Panc1 (cell line): ENCODE measurements at regions not wholly inside any gene's neighbourhood (a gene's known extent, or its start where the extent isn't known, plus 50 kb on each side); places are given as distances from the start of the nearest gene placed in this dataset.
"Not testable (repeated sequence)": the region's sequence is repeated elsewhere in the genome, so short reads cannot be mapped to it uniquely, and the experiment has no call there.

Experiments used
- ATAC-seq: fragments of 200-7000 bp; cut with Tn5 transposase; 2 replicates; pipeline ENCODE4 v1.9.1; 2020; ENCODE audit warnings: mild to moderate bottlenecking, moderate library complexity
- BruUV-seq: library from RNA; stranded (reverse); fragments of 400-500 nt; replicated peaks from 2 replicates; lab custom pipeline; 2021; lab: Mats Ljungman, UMichigan
- CTCF ChIA-PET: fragments of 300-600 bp; sonication (Branson Sonifier 250); formaldehyde crosslinking; loops from one replicate; lab custom pipeline; 2022; ENCODE audit warnings: antibody characterized with exemption; lab: Charles Lee
- POLR2A ChIA-PET: fragments of 300-600 bp; sonication (Branson Sonifier 250); formaldehyde crosslinking; loops from one replicate; lab custom pipeline; 2022; ENCODE audit warnings: antibody characterized with exemption; lab: Charles Lee
- DNase-seq: peaks from one replicate; pipeline ENCODE4 v3.0.0-alpha.2; 2010; ENCODE audit warnings: low read depth, low spot score
- H3K27ac ChIP-seq: 2 replicates; pipeline ENCODE4 v1.5.1; 2011; ENCODE audit warnings: mild to moderate bottlenecking, low read length, inconsistent platforms
- H3K27me3 ChIP-seq: fragments of 200-500 bp; sonication (Bioruptor generic); 2 replicates; pipeline ENCODE4 v1.6.0; 2014; ENCODE audit warnings: low read length, inconsistent platforms; ENCODE audit not compliant: control insufficient read depth, insufficient read depth
- H3K36me3 ChIP-seq: fragments of 200-500 bp; sonication (Bioruptor generic); 2 replicates; pipeline ENCODE4 v1.5.1; 2014; ENCODE audit warnings: inconsistent platforms, mild to moderate bottlenecking, low read length, moderate library complexity; ENCODE audit not compliant: control insufficient read depth, insufficient read depth
- H3K4me1 ChIP-seq: 2 replicates; pipeline ENCODE4 v1.5.1; 2011; ENCODE audit warnings: inconsistent platforms, mild to moderate bottlenecking, low read length, moderate library complexity; ENCODE audit not compliant: control insufficient read depth, insufficient read depth
- H3K4me3 ChIP-seq, 2 experiments: 2 replicates each; pipeline ENCODE4 v1.5.1; 2011 to 2012; ENCODE audit warnings: low read depth in 2 of 2, low read length in 2 of 2, mild to moderate bottlenecking in 2 of 2, inconsistent platforms in 1 of 2, moderate library complexity in 1 of 2
- H3K9me3 ChIP-seq: fragments of 200-500 bp; sonication (Bioruptor generic); 2 replicates; pipeline ENCODE4 v1.5.1; 2014; ENCODE audit warnings: low read depth, mild to moderate bottlenecking, inconsistent platforms, low read length, moderate library complexity; ENCODE audit not compliant: control insufficient read depth, insufficient read depth
- CTCF ChIP-seq: fragments of 450-650 bp; IDR thresholded peaks from 2 replicates; pipeline ENCODE4 v1.5.1; 2017; ENCODE audit warnings: mild to moderate bottlenecking
- POLR2AphosphoS5 ChIP-seq: IDR thresholded peaks from 2 replicates; pipeline ENCODE4 v1.6.1; 2012; ENCODE audit warnings: mild to moderate bottlenecking, low read depth, low read length, moderate library complexity
- SIN3A ChIP-seq: IDR thresholded peaks from 2 replicates; pipeline ENCODE4 v1.6.1; 2012; ENCODE audit warnings: low read depth, mild to moderate bottlenecking, low read length, moderate library complexity, borderline replicate concordance; ENCODE audit not compliant: insufficient read depth
- TCF7L2 ChIP-seq: IDR thresholded peaks from 2 replicates; pipeline ENCODE4 v1.6.1; 2011; ENCODE audit warnings: mild to moderate bottlenecking, low read depth, low read length, inconsistent platforms
- in situ Hi-C: cut with HindIII; loops from 2 replicates; pipeline ENCODE4 v1.10.0; 2016; ENCODE audit warnings: low sequenced_read_pairs, low pct_unique_long_range_greater_than_20kb
- intact Hi-C: fragments of 100-400 bp; cut with micrococcal nuclease; formaldehyde crosslinking; loops from one replicate; pipeline ENCODE4 v1.10.0; 2022; ENCODE audit not compliant: unreplicated experiment
- TF ChIP-seq, protein P1 (sequence below), 2 experiments: IDR thresholded peaks; 2 replicates each; pipeline ENCODE4 v1.6.1; 2011 to 2012; ENCODE audit warnings: low read depth in 2 of 2, control low read depth in 1 of 2, low read length in 1 of 2, mild to moderate bottlenecking in 1 of 2, moderate library complexity in 1 of 2; ENCODE audit not compliant: insufficient read depth in 1 of 2

DNA sequence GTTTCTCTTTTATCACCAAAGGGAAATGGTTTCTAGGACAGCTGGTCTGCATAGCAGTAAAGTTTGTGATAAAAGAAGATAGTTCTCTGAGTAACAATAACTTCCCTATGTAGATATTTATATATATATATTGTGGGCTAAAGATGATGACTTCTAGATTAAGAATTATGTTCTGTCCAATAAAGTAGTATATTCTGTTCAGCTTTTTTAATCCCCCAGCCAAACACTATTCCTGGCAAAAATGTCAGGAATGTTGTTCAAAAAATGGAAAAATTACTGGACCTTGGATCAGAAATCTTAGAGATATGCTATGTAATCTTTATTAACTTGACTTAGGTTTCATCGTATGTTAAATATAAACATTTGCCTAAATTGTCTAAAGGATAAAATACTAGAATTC is 136.3 kb upstream of the GNAI1 start:
- ChIA-PET POLR2A (no interaction called here), CTCF (no interaction called here)
- no TSS peak for BruUV-seq
- no peak overlapping the region for H3K4me3 ChIP-seq
- no peaks in the 10 kb centered on the region for H3K4me1 ChIP-seq
- no peaks in the 10 kb centered on the region for H3K9me3 ChIP-seq
- no peaks in the 10 kb centered on the region for H3K36me3 ChIP-seq
- TF ChIP-seq POLR2AphosphoS5 (no peak), SIN3A (no peak), CTCF (no peak), TCF7L2 (no peak)
- TF ChIP-seq, protein P1, sequence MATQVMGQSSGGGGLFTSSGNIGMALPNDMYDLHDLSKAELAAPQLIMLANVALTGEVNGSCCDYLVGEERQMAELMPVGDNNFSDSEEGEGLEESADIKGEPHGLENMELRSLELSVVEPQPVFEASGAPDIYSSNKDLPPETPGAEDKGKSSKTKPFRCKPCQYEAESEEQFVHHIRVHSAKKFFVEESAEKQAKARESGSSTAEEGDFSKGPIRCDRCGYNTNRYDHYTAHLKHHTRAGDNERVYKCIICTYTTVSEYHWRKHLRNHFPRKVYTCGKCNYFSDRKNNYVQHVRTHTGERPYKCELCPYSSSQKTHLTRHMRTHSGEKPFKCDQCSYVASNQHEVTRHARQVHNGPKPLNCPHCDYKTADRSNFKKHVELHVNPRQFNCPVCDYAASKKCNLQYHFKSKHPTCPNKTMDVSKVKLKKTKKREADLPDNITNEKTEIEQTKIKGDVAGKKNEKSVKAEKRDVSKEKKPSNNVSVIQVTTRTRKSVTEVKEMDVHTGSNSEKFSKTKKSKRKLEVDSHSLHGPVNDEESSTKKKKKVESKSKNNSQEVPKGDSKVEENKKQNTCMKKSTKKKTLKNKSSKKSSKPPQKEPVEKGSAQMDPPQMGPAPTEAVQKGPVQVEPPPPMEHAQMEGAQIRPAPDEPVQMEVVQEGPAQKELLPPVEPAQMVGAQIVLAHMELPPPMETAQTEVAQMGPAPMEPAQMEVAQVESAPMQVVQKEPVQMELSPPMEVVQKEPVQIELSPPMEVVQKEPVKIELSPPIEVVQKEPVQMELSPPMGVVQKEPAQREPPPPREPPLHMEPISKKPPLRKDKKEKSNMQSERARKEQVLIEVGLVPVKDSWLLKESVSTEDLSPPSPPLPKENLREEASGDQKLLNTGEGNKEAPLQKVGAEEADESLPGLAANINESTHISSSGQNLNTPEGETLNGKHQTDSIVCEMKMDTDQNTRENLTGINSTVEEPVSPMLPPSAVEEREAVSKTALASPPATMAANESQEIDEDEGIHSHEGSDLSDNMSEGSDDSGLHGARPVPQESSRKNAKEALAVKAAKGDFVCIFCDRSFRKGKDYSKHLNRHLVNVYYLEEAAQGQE (IDR thresholded peaks at IDR 0.05; ENCODE audit: insufficient read depth in 1 of 2, low read depth in 2 of 2, low read length in 1 of 2) = no peak
- ATAC-seq (no peak), DNase-seq (no peak)
- in situ Hi-C loops = no loop called here
- H3K27me3 ChIP-seq = no peaks in the 10 kb centered on the region
- H3K27ac ChIP-seq = no peak overlapping the region
- intact Hi-C loops = no loop called here

GRCh38 chr7:79997345-79997744 is 137.3 kb upstream of the GNAI1 start:
- no TSS peak for BruUV-seq
- DNase-seq (no peak), ATAC-seq (no peak)
- intact Hi-C loops = no loop called here
- in situ Hi-C loops = no loop called here
- Histone ChIP-seq H3K4me3 (no peak overlapping the region), H3K9me3 (no peaks in the 10 kb centered on the region), H3K36me3 (no peaks in the 10 kb centered on the region), H3K4me1 (no peaks in the 10 kb centered on the region), H3K27me3 (no peaks in the 10 kb centered on the region), H3K27ac (no peak overlapping the region)
- ChIA-PET POLR2A (no interaction called here), CTCF (no interaction called here)
- TF ChIP-seq, protein P1 (IDR thresholded peaks at IDR 0.05; ENCODE audit: insufficient read depth in 1 of 2, low read depth in 2 of 2, low read length in 1 of 2) = no peak
- no peak for TF ChIP-seq SIN3A
- no peak for TF ChIP-seq CTCF
- no peak for TF ChIP-seq TCF7L2
- TF ChIP-seq POLR2AphosphoS5 = no peak

- H3K27ac ChIP-seq, BruUV-seq, CTCF ChIA-PET, DNase-seq, POLR2A ChIA-PET, H3K4me3 ChIP-seq, ATAC-seq, H3K36me3 ChIP-seq, H3K9me3 ChIP-seq, H3K27me3 ChIP-seq, intact Hi-C loops, in situ Hi-C loops, H3K4me1 ChIP-seq: not testable (repeated sequence)
Measured at GRCh38 chr7:79995741-79996140, 138.9 kb upstream of the GNAI1 start.
